ENCODE measurements at regions not wholly inside any gene's neighbourhood (a gene's known extent, or its start where the extent isn't known, plus 50 kb on each side); places are given as distances from the start of the nearest gene placed in this dataset.

- no peak for TF ChIP-seq CTCF (IDR thresholded peaks at IDR 0.05; ENCODE audit: low read length)
- no peak for TF ChIP-seq EZH2phosphoT487 (IDR thresholded peaks at IDR 0.05; ENCODE audit: low read length)
- no peak for TF ChIP-seq EZH2 (optimal IDR thresholded peaks at IDR 0.05; ENCODE audit: low read depth, low read length)
Observed at GRCh38 chr18:65622436-65622835, 128.4 kb upstream of the CDH7 start.

Measured in MM.1S (cell line).